SK-N-SH treated with all-trans-retinoic acid at 6 μM for 48 hours (cell line): ENCODE measurements at regions not wholly inside any gene's neighbourhood (a gene's known extent, or its start where the extent isn't known, plus 50 kb on each side); places are given as distances from the start of the nearest gene placed in this dataset.

Experiments used
- ATAC-seq: fragments of 200-7000 bp; cut with Tn5 transposase; 3 replicates; pipeline ENCODE4 v1.9.1; 2020; ENCODE audit warnings: mild to moderate bottlenecking, moderate library complexity
- ARNTL ChIP-seq: fragments of 450-650 bp; formaldehyde crosslinking; IDR thresholded peaks from 2 replicates; pipeline ENCODE4 v1.5.0; 2020; ENCODE audit warnings: low read depth, mild to moderate bottlenecking, moderate library complexity, borderline replicate concordance
- CREB5 ChIP-seq: fragments of 250-450 bp; sonication (Bioruptor Pico); IDR thresholded peaks from 2 replicates; pipeline ENCODE4 v1.5.1; 2020; ENCODE audit warnings: low read depth, mild to moderate bottlenecking, moderate library complexity
- CSDC2 ChIP-seq: fragments of 250-450 bp; sonication (Bioruptor Pico); IDR thresholded peaks from 2 replicates; pipeline ENCODE4 v1.5.0; 2020; ENCODE audit warnings: mild to moderate bottlenecking, moderate library complexity
- ESRRG ChIP-seq: fragments of 250-450 bp; sonication (Bioruptor Pico); IDR thresholded peaks from 2 replicates; pipeline ENCODE4 v1.6.1; 2021; ENCODE audit warnings: mild to moderate bottlenecking
- GLIS3 ChIP-seq: fragments of 250-450 bp; sonication (Bioruptor Pico); IDR thresholded peaks from 2 replicates; pipeline ENCODE4 v1.5.0; 2020; ENCODE audit warnings: mild to moderate bottlenecking, moderate library complexity
- ISL1 ChIP-seq: fragments of 250-450 bp; sonication (Bioruptor Pico); IDR thresholded peaks from 2 replicates; pipeline ENCODE4 v2.1.2; 2022; ENCODE audit warnings: mild to moderate bottlenecking, moderate library complexity
- OSR1 ChIP-seq: fragments of 250-450 bp; sonication (Bioruptor Pico); IDR thresholded peaks from 2 replicates; pipeline ENCODE4 v1.8.0; 2022; ENCODE audit warnings: moderate library complexity, mild to moderate bottlenecking, inconsistent platforms
- PPARA ChIP-seq: fragments of 250-450 bp; sonication (Bioruptor Pico); IDR thresholded peaks from 2 replicates; pipeline ENCODE4 v1.5.0; 2020; ENCODE audit warnings: mild to moderate bottlenecking, borderline replicate concordance
- RARB ChIP-seq: fragments of 250-450 bp; sonication (Bioruptor Pico); IDR thresholded peaks from 2 replicates; pipeline ENCODE4 v1.8.0; 2021; ENCODE audit warnings: mild to moderate bottlenecking, moderate library complexity
- SNAI2 ChIP-seq: fragments of 250-450 bp; sonication (Bioruptor Pico); IDR thresholded peaks from 2 replicates; pipeline ENCODE4 v1.5.0; 2020; ENCODE audit warnings: mild to moderate bottlenecking, moderate library complexity
- TCF4 ChIP-seq: fragments of 250-450 bp; sonication (Bioruptor Pico); IDR thresholded peaks from 2 replicates; pipeline ENCODE4 v1.8.0; 2021; ENCODE audit warnings: mild to moderate bottlenecking, moderate library complexity, borderline replicate concordance
- TOX ChIP-seq: fragments of 250-450 bp; sonication (Bioruptor Pico); IDR thresholded peaks from 2 replicates; pipeline ENCODE4 v1.8.0; 2021; ENCODE audit warnings: mild to moderate bottlenecking, moderate library complexity, borderline replicate concordance
- TSHZ2 ChIP-seq: fragments of 250-450 bp; sonication (Bioruptor Pico); IDR thresholded peaks from 2 replicates; pipeline ENCODE4 v1.5.0; 2020; ENCODE audit warnings: mild to moderate bottlenecking, moderate library complexity
- ZFP3 ChIP-seq: fragments of 250-450 bp; sonication (Bioruptor Pico); IDR thresholded peaks from 2 replicates; pipeline ENCODE4 v1.5.0; 2020; ENCODE audit warnings: mild to moderate bottlenecking, moderate library complexity
- ZFP30 ChIP-seq: fragments of 450-650 bp; formaldehyde crosslinking; IDR thresholded peaks from 2 replicates; pipeline ENCODE4 v1.5.0; 2022; ENCODE audit warnings: mild to moderate bottlenecking, moderate library complexity
- ZNF565 ChIP-seq: fragments of 450-650 bp; formaldehyde crosslinking; conservative IDR thresholded peaks from 2 replicates; pipeline ENCODE4 v1.5.0; 2020; ENCODE audit warnings: low read depth, mild to moderate bottlenecking, moderate library complexity
- ZNF70 ChIP-seq: fragments of 450-650 bp; formaldehyde crosslinking; IDR thresholded peaks from 2 replicates; pipeline ENCODE4 v1.5.0; 2020; ENCODE audit warnings: mild to moderate bottlenecking, moderate library complexity
- ZNF8 ChIP-seq: fragments of 450-650 bp; formaldehyde crosslinking; IDR thresholded peaks from 2 replicates; pipeline ENCODE4 v1.5.0; 2020; ENCODE audit warnings: mild to moderate bottlenecking, moderate library complexity
- TF ChIP-seq, protein P1 (sequence below): fragments of 250-450 bp; sonication (Bioruptor Pico); IDR thresholded peaks from 2 replicates; pipeline ENCODE4 v1.8.0; 2021; ENCODE audit warnings: low read depth, mild to moderate bottlenecking, moderate library complexity, borderline replicate concordance
- TF ChIP-seq, protein P2 (sequence below): fragments of 250-450 bp; sonication (Bioruptor Pico); IDR thresholded peaks from 2 replicates; pipeline ENCODE4 v1.8.0; 2020; ENCODE audit warnings: mild to moderate bottlenecking, moderate library complexity, borderline replicate concordance

- ATAC-seq: no peak
- TF ChIP-seq ISL1 (CRISPR knock-in tag) (no peak), ZNF565 (no peak), PPARA (no peak), ZNF70 (CRISPR knock-in tag) (no peak), TOX (CRISPR knock-in tag) (no peak), SNAI2 (CRISPR knock-in tag) (no peak), ZFP30 (CRISPR knock-in tag) (no peak), ZNF8 (CRISPR knock-in tag) (no peak), TCF4 (CRISPR knock-in tag) (no peak), ESRRG (CRISPR knock-in tag) (no peak)
- TF ChIP-seq, protein P1, sequence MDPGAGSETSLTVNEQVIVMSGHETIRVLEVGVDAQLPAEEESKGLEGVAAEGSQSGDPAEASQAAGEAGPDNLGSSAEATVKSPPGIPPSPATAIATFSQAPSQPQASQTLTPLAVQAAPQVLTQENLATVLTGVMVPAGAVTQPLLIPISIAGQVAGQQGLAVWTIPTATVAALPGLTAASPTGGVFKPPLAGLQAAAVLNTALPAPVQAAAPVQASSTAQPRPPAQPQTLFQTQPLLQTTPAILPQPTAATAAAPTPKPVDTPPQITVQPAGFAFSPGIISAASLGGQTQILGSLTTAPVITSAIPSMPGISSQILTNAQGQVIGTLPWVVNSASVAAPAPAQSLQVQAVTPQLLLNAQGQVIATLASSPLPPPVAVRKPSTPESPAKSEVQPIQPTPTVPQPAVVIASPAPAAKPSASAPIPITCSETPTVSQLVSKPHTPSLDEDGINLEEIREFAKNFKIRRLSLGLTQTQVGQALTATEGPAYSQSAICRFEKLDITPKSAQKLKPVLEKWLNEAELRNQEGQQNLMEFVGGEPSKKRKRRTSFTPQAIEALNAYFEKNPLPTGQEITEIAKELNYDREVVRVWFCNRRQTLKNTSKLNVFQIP (CRISPR knock-in tag): no peak
Observed at GRCh38 chr10:21171936-21172541, 274.9 kb upstream of the NEBL start.

DNA sequence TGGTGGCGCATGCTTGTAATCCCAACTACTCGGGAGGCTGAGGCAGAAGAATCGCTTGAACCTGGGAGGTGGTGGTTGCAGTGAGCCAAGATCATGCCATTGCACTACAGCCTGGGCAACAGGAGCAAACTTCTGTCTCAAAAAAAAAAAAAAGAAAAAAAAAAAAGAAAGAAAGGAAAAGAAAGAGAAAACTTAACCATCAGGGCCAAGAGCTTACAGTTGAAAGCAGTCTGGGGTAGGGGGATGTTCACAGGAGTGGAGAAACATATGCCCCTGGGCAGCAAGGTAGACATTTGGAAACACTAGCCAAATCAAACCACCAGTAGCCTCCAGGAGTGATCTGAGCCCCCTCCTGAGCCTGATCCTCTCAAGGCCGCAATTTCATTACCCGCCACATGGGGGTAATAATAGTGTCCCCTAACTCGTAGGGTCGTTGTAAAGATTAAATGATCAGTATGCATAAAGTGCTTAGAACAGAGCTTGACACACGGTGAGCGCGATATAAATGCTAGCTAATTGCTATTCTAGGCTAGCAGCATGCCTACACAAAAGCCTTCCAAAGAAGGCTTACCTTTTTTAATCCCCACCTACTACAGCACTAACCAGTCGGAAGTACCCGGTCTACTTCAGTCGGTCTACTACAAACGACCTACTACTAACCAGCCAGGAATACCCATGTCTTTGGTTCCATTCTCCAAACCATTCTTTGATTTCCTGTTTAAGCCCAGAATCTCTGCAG lies 274.3 kb upstream of the NEBL start:
- TF ChIP-seq TSHZ2 (no peak), PPARA (no peak), ZFP3 (CRISPR knock-in tag) (no peak), OSR1 (no peak), ZNF565 (no peak), RARB (CRISPR knock-in tag) (no peak), ARNTL (CRISPR knock-in tag) (no peak), ZNF70 (CRISPR knock-in tag) (no peak), GLIS3 (CRISPR knock-in tag) (no peak), ISL1 (CRISPR knock-in tag) (no peak), CSDC2 (CRISPR knock-in tag) (no peak), TCF4 (CRISPR knock-in tag) (no peak), ZFP30 (CRISPR knock-in tag) (no peak), SNAI2 (CRISPR knock-in tag) (no peak), TOX (CRISPR knock-in tag) (no peak), CREB5 (CRISPR knock-in tag) (no peak)
- TF ChIP-seq, protein P1 (CRISPR knock-in tag): no peak
- TF ChIP-seq, protein P2, sequence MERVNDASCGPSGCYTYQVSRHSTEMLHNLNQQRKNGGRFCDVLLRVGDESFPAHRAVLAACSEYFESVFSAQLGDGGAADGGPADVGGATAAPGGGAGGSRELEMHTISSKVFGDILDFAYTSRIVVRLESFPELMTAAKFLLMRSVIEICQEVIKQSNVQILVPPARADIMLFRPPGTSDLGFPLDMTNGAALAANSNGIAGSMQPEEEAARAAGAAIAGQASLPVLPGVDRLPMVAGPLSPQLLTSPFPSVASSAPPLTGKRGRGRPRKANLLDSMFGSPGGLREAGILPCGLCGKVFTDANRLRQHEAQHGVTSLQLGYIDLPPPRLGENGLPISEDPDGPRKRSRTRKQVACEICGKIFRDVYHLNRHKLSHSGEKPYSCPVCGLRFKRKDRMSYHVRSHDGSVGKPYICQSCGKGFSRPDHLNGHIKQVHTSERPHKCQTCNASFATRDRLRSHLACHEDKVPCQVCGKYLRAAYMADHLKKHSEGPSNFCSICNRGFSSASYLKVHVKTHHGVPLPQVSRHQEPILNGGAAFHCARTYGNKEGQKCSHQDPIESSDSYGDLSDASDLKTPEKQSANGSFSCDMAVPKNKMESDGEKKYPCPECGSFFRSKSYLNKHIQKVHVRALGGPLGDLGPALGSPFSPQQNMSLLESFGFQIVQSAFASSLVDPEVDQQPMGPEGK (CRISPR knock-in tag): no peak

More for the DNA sequence above, 274.3 kb upstream of the NEBL start:
- ATAC-seq: 0 out of 3 replicates have a peak, but pooled peaks have one; percentile 22
